ENCODE measurements at regions not wholly inside any gene's neighbourhood (a gene's known extent, or its start where the extent isn't known, plus 50 kb on each side); places are given as distances from the start of the nearest gene placed in this dataset.

GRCh38 chr2:125070726-125071505, 1045.8 kb downstream of the CNTNAP5 start:
- H3K27ac ChIP-seq (ENCODE audit: low read depth in 1 of 2, low read length in 2 of 2): no peak overlapping the region
- H3K9ac ChIP-seq (ENCODE audit: low read depth in 1 of 2, low read length in 2 of 2): no peak overlapping the region
- WGBS: 80% methylated on average over 4 of the region's 4 CpGs
- H3K27me3 ChIP-seq (ENCODE audit: control insufficient read depth in 4 of 4, insufficient read depth in 4 of 4, low read length in 3 of 4): no peaks in the 10 kb centered on the region
- TF ChIP-seq HNF4G (IDR thresholded peaks at IDR 0.05): no peak
- no peak for TF ChIP-seq FOXA2 (IDR thresholded peaks at IDR 0.05)
- TF ChIP-seq GABPA (IDR thresholded peaks at IDR 0.05 in 1 of 2, conservative IDR thresholded peaks at IDR 0.05 in 1 of 2): no peak
- no peak for TF ChIP-seq ATF3 (IDR thresholded peaks at IDR 0.05)
- no peak for TF ChIP-seq FOXA1 (IDR thresholded peaks at IDR 0.05)
- TF ChIP-seq SP1 (IDR thresholded peaks at IDR 0.05): no peak
- TF ChIP-seq EGR1 (IDR thresholded peaks at IDR 0.05; ENCODE audit: low read depth in 2 of 2): no peak
- no peak for TF ChIP-seq RAD21 (IDR thresholded peaks at IDR 0.05)
- no peak for TF ChIP-seq JUND (IDR thresholded peaks at IDR 0.05)
- TF ChIP-seq RXRA (IDR thresholded peaks at IDR 0.05): no peak
- TF ChIP-seq TAF1 (conservative IDR thresholded peaks at IDR 0.05): no peak
- no peak overlapping the region for H3K4me3 ChIP-seq (ENCODE audit: low read depth in 1 of 3, low read length in 3 of 3)
- DNase-seq (ENCODE audit: low spot score): no peak
- no peaks in the 10 kb centered on the region for H3K4me1 ChIP-seq (ENCODE audit: control insufficient read depth in 4 of 4, insufficient read depth in 4 of 4, low read length in 3 of 4)
- H3K36me3 ChIP-seq (ENCODE audit: control insufficient read depth in 4 of 4, insufficient read depth in 3 of 4, low read depth in 1 of 4, low read length in 3 of 4): no peaks in the 10 kb centered on the region
- peaks cover 0 to 2% (median 0%) of the 10 kb centered on the region in 4 donors for H3K9me3 ChIP-seq (ENCODE audit: control insufficient read depth in 4 of 4, low read length in 3 of 4)

- 95% methylated on average over 3 of the region's 3 CpGs for WGBS
- H3K4me1 ChIP-seq (ENCODE audit: control insufficient read depth in 4 of 4, insufficient read depth in 4 of 4, low read length in 3 of 4): no peaks in the 10 kb centered on the region
- H3K36me3 ChIP-seq (ENCODE audit: control insufficient read depth in 4 of 4, insufficient read depth in 3 of 4, low read depth in 1 of 4, low read length in 3 of 4): no peaks in the 10 kb centered on the region
- H3K9me3 ChIP-seq (ENCODE audit: control insufficient read depth in 4 of 4, low read length in 3 of 4): peaks cover 0 to 2% (median 0%) of the 10 kb centered on the region in 4 donors
- no peak overlapping the region for H3K27ac ChIP-seq (ENCODE audit: low read depth in 1 of 2, low read length in 2 of 2)
- DNase-seq (ENCODE audit: low spot score): no peak
- H3K4me3 ChIP-seq (ENCODE audit: low read depth in 1 of 3, low read length in 3 of 3): no peak overlapping the region
- no peaks in the 10 kb centered on the region for H3K27me3 ChIP-seq (ENCODE audit: control insufficient read depth in 4 of 4, insufficient read depth in 4 of 4, low read length in 3 of 4)
- no peak for TF ChIP-seq CTCF (IDR thresholded peaks at IDR 0.05; ENCODE audit: low read depth, low read length, missing input control)
- no peak for TF ChIP-seq HNF4G (IDR thresholded peaks at IDR 0.05)
- no peak for TF ChIP-seq RAD21 (IDR thresholded peaks at IDR 0.05)
- no peak for TF ChIP-seq MAX (IDR thresholded peaks at IDR 0.05)
- TF ChIP-seq TAF1 (conservative IDR thresholded peaks at IDR 0.05): no peak
- TF ChIP-seq JUND (IDR thresholded peaks at IDR 0.05): no peak
- TF ChIP-seq GABPA (IDR thresholded peaks at IDR 0.05 in 1 of 2, conservative IDR thresholded peaks at IDR 0.05 in 1 of 2): no peak
- no peak for TF ChIP-seq RXRA (IDR thresholded peaks at IDR 0.05)
- no peak for TF ChIP-seq ZBTB33 (IDR thresholded peaks at IDR 0.05)
- TF ChIP-seq ATF3 (IDR thresholded peaks at IDR 0.05): no peak
- TF ChIP-seq SP1 (IDR thresholded peaks at IDR 0.05): no peak
- no peak for TF ChIP-seq FOXA1 (IDR thresholded peaks at IDR 0.05)
- no peak overlapping the region for H3K9ac ChIP-seq (ENCODE audit: low read depth in 1 of 2, low read length in 2 of 2)
Measured at GRCh38 chr2:125073440-125073839, 1048.4 kb downstream of the CNTNAP5 start.
